ENCODE measurements at regions not wholly inside any gene's neighbourhood (a gene's known extent, or its start where the extent isn't known, plus 50 kb on each side); places are given as distances from the start of the nearest gene placed in this dataset.

DNA sequence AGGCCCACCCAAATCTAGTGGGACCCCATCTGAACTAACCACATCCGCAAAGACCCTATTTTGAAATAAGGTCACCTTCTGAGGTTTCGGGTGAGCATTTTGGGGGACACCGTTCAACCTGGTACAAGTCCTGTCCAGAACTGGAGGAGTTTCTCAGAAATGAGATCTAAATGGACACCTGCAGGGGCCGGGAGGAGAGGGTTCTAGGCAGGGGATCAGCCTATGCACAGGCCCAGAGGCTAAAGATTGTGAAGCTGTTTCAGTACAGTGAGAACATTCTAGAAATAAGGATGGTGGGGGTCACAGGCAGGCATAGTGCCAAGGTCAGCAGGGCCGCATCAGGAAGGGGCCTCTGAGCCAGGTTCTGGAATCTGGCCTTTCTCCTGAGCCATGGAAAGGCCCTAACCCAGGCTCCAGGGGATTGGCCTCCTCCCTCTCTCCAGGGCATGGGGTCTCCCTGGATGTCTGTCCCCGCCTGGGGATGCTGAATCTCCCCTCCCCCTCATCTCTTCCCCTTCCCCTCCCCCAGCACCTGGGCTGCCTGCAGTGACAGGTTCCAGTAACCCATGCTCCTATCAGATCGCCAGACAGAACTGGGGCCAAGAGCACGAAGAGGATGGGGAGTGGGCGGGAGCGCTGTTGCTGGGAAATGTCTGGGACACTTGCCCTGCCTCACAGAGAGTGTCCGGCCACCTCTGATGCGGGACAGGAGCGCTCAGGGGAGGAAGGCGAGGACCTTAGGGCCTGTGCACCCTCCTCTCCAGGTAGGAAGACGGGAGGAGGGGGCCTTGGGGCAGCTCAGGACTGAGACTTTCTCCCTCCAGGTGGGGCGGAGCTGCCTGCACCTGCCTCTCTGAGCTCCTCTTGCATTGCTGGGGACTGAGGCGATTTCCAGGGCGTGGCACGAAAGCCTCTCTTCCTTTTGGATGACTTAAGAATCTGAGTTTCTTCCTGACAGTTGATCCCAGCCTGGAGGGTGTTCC, 321.4 kb upstream of the TNRC6C start:
- H3K27ac ChIP-seq, result no peak overlapping the region
- no peak for TF ChIP-seq ZFX (IDR thresholded peaks at IDR 0.05; ENCODE audit: borderline replicate concordance)
- TF ChIP-seq, protein P1, sequence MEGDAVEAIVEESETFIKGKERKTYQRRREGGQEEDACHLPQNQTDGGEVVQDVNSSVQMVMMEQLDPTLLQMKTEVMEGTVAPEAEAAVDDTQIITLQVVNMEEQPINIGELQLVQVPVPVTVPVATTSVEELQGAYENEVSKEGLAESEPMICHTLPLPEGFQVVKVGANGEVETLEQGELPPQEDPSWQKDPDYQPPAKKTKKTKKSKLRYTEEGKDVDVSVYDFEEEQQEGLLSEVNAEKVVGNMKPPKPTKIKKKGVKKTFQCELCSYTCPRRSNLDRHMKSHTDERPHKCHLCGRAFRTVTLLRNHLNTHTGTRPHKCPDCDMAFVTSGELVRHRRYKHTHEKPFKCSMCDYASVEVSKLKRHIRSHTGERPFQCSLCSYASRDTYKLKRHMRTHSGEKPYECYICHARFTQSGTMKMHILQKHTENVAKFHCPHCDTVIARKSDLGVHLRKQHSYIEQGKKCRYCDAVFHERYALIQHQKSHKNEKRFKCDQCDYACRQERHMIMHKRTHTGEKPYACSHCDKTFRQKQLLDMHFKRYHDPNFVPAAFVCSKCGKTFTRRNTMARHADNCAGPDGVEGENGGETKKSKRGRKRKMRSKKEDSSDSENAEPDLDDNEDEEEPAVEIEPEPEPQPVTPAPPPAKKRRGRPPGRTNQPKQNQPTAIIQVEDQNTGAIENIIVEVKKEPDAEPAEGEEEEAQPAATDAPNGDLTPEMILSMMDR (IDR thresholded peaks at IDR 0.05), result no peak

DNA sequence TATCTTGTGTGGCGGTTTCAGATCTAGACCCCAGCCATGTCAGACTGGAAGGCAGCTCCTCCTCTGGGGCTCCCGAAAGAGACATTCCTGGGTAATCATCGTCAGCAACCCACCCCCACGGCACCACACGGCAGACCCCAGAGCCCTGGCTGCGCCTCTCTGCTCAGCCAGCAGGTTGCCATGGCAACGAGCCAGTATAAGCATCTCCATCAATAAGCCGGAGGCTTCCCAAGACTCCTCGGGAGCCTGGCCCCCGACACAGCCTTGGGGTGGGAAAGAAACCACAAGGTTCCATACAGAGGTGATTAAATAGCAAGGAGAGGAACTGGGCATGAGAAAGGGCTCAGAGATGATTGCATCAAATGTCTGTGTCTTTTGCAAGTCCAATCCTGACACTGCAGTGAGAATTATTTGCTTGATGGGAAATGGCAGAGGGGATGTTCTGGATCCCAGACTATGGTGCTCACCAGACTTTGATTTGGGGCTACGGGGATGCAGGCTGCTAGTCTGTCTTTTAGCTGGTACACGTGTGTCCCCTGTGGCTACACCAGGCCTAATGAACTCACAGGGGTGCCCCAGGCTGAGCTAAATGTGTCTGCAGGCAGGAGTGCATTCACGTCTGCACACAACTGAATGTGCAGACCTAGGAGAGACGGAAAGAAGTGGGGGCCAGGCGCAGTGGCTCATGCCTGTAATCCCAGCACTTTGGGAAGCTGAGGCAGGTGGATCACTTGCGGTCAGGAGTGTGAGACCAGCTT, 320.5 kb upstream of the TNRC6C start:
- TF ChIP-seq, protein P1 (IDR thresholded peaks at IDR 0.05), result no peak
- TF ChIP-seq ZFX (IDR thresholded peaks at IDR 0.05; ENCODE audit: borderline replicate concordance), result no peak
- H3K27ac ChIP-seq, result no peak overlapping the region

DNA sequence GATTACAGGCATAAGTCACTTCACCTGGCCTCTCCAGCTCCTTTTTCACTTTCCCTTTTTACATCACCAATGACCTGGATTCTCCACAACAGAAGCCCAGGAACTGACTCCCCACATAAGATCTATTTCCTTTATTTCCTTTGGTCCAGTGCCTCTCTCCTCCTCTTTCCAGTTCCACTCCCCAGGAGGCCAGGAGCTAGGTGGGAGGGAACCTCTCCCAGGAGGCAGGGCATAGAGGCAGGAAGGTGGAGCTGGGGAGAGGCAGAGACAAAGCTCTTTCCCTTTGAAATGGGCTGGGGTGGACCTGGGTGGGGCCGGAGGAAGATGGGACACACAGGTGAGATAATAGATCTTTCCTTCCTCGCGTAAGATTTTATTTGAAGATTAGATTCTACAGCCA, 318.3 kb upstream of the TNRC6C start:
- TF ChIP-seq, protein P1 (IDR thresholded peaks at IDR 0.05), result no peak
- TF ChIP-seq ZFX (IDR thresholded peaks at IDR 0.05; ENCODE audit: borderline replicate concordance), result no peak
- H3K27ac ChIP-seq, result no peak overlapping the region

DNA sequence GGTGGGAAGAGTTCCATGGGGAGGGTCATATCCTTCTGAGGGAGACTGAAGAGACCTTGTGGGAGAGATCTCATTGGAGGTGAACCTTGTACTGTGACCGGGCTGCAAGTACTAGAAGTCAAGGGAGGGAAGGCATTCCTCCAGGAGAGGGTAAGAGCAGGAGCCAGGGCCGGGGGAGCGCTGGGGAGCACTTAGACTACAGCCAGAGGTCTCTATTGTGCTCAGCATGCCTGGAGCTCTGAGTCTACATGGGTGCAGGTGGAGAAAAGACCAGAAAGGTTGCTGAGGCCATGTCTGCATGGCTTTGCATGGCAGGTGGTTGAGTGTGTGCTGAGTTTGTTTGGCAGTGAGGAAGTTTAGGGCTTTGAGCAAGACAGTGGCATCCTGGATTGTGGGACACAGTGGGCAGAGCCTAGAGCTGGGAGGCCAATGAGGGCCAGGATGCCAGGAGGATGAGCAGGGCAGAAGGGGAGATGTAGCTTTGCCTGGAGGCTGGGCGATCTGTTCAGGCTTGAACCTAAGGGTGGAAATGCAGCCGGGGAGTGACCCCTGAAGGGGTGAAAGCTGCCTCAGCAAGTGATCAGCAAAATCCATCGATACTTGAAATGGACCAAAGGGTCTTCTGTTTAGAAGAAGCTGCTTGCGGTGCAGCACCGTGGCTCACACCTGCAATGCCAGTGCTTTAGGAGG, 317.4 kb upstream of the TNRC6C start:
- TF ChIP-seq, protein P1 (IDR thresholded peaks at IDR 0.05), result no peak
- TF ChIP-seq ZFX (IDR thresholded peaks at IDR 0.05; ENCODE audit: borderline replicate concordance), result no peak
- H3K27ac ChIP-seq, result no peak overlapping the region

DNA sequence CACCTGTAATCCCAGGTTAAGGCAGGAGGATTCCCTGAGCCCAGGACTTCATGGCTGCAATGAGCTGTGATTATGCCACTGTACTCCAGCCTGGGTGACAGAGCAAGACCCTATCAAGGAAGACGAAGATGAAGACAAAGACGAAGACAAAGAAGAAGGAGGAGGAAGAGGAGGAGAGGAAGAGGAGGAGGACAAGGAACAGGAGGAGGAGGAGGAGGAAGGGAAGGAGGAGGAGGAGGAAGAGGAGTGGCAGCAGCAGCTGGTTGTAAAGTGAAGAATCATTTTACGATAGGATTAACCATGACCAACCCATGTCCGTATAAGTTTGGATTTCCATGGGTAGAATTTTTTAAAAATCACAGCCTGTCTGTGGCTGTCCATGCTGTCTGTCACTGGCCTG, 316.8 kb upstream of the TNRC6C start:
- no peak overlapping the region for H3K27ac ChIP-seq
- no peak for TF ChIP-seq ZFX (IDR thresholded peaks at IDR 0.05; ENCODE audit: borderline replicate concordance)
- TF ChIP-seq, protein P1 (IDR thresholded peaks at IDR 0.05), result no peak

DNA sequence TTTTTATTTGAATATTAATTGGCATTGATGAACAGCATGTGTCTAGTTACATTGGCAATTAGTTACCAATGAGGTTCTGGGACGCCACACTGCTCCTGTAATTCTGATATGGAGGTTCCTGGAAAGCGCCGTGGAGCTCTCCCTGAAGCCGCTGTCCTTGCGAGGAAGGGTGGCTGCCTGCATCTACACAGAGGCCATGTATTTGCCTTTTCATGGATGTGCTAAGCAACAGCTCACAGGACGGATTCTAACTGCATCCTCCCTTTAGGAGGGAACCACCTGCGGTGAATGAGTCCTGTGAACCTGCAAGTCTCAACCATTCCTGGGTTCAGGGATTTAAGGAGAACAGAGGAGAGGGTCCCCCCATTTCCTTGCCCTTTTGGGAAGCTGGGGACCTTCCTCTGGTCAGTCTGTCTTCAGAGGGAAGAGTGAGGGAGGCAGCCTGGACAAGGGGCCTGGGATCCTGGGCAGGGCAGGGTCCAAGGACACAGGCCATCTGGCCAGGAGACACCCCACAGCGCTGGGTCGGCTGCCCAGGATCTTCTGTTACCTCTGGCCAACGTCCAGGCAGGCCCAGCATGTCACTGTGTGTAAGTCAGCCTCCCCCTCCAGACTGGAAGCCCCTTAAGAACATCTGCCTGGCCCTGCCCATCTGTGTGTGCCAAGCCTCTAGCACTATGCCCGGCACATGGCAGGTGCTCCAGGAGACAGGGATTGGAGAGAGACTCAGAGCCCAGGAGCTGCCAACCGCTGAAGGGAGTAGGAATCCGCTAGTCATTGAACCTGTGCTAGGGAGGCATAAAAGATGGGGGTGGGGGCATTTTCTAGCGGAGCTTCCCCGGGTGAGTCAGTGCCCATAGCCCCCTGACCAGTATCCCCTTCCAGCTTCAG, 314.1 kb upstream of the TNRC6C start:
- no peak overlapping the region for H3K27ac ChIP-seq
- TF ChIP-seq, protein P1 (IDR thresholded peaks at IDR 0.05), result no peak
- no peak for TF ChIP-seq ZFX (IDR thresholded peaks at IDR 0.05; ENCODE audit: borderline replicate concordance)

All from 22Rv1 (cell line).